Small intestine (tissue), 7 donors: ENCODE measurements at regions not wholly inside any gene's neighbourhood (a gene's known extent, or its start where the extent isn't known, plus 50 kb on each side); places are given as distances from the start of the nearest gene placed in this dataset.

Experiments
- DNase-seq, 2 donors: peaks; one replicate each; pipeline versions ENCODE4 v3.0.0 to v3.0.0-alpha.2; 2013
- FAIRE-seq: peaks from 2 replicates; lab custom pipeline; 2012; peaks lifted over from hg19 to GRCh38; lab: Jason Lieb, UNC
- H3K27ac ChIP-seq, 3 donors: one replicate each; pipeline ENCODE4 v1.5.1; 2013; ENCODE audit warnings: low read length in 2 of 3, mild to moderate bottlenecking in 2 of 3, control low read depth in 1 of 3, inconsistent platforms in 1 of 3, low read depth in 1 of 3, moderate library complexity in 1 of 3
- H3K27me3 ChIP-seq, 3 donors: one replicate each; pipeline ENCODE4 v1.6.1; 2013; ENCODE audit warnings: low read length in 3 of 3, inconsistent platforms in 1 of 3; ENCODE audit not compliant: control insufficient read depth in 3 of 3, insufficient read depth in 3 of 3
- H3K36me3 ChIP-seq, 3 donors: one replicate each; pipeline ENCODE4 v1.6.1; 2013; ENCODE audit warnings: low read length in 3 of 3, inconsistent platforms in 1 of 3, low read depth in 1 of 3, mild to moderate bottlenecking in 1 of 3, moderate library complexity in 1 of 3; ENCODE audit not compliant: control insufficient read depth in 3 of 3, insufficient read depth in 2 of 3
- H3K4me1 ChIP-seq, 3 donors: one replicate each; pipeline ENCODE4 v1.6.1; 2013; ENCODE audit warnings: low read length in 2 of 3, inconsistent platforms in 1 of 3, low read depth in 1 of 3, mild to moderate bottlenecking in 1 of 3, moderate library complexity in 1 of 3; ENCODE audit not compliant: control insufficient read depth in 3 of 3, insufficient read depth in 2 of 3
- H3K4me3 ChIP-seq, 3 donors: one replicate each; pipeline ENCODE4 v1.5.1; 2013; ENCODE audit warnings: low read length in 3 of 3, control low read depth in 1 of 3, inconsistent platforms in 1 of 3, low read depth in 1 of 3, mild to moderate bottlenecking in 1 of 3, moderate library complexity in 1 of 3
- H3K9me3 ChIP-seq, 2 donors: one replicate each; pipeline ENCODE4 v1.6.1; 2013; ENCODE audit warnings: low read depth in 1 of 2, low read length in 1 of 2; ENCODE audit not compliant: control insufficient read depth in 2 of 2, insufficient read depth in 1 of 2
- WGBS, 3 donors: extraction: QIAGEN DNeasy Blood & Tissue Kit; methylation state at CpG; one replicate each; pipeline ENCODE4 v1.1.7; 2013; 5-methylcytosine and 5-hydroxymethylcytosine counted together
- donor health status: healthy with polysubstance abuse.
- donor health status: control.
- donor health status: control.
- donor health status: Bipolar disorder and iron deficiency.
- donor health status: healthy.

DNA sequence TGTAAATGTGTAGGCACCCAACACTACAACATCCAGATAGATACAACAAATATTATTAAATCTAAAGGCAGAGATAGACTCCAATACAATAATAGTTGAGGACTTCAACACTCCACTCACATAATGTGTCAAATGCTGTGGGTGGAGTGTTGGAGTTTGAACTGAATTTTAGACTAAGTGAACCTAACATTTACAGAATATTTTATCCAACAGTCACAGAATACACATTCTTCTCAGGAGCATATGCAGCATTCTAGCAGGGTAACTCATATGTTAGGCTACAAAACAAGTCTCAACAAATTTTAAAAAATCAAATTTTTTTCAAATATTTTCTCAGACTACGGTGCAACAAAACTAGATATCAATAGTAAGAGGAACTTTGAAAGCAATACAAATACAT is 648.7 kb upstream of the CDH18 start:
- DNase-seq = no peak
- WGBS, 3 donors = 0 to 82% (median 50%) methylated on average over 1 of the region's 1 CpG
- no peaks in the 10 kb centered on the region for H3K36me3 ChIP-seq

DNA sequence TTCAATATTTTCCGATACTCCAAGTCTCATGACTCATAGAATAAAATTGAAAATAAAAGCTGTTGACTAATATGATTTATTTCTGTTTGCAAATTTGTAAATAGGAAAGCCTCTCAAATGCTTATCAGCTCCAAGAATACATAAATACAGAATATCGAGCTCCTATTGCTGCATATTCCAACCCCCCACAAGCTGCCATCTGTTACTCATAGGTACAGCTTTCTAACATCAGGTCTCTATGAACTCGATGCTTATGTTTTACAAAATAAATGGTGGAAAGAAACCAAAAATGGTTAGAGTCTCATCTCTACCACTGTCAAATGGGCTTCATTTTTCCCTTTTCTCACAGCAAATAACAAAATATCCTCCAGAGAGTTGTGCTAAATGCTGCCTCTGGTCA is 631.6 kb upstream of the CDH18 start:
- no peak overlapping the region for H3K4me3 ChIP-seq
- H3K27me3 ChIP-seq = no peaks in the 10 kb centered on the region
- no peaks in the 10 kb centered on the region for H3K9me3 ChIP-seq
- H3K36me3 ChIP-seq = no peaks in the 10 kb centered on the region
- no peaks in the 10 kb centered on the region for H3K4me1 ChIP-seq
- H3K27ac ChIP-seq = no peak overlapping the region
- WGBS, 3 donors = 66 to 78% (median 72%) methylated on average over 3 of the region's 3 CpGs
- FAIRE-seq (no peak), DNase-seq (no peak)

More for the DNA sequence above, 648.7 kb upstream of the CDH18 start:
- H3K27me3 ChIP-seq = no peaks in the 10 kb centered on the region
- no peak for FAIRE-seq
- no peaks in the 10 kb centered on the region for H3K4me1 ChIP-seq
- no peaks in the 10 kb centered on the region for H3K9me3 ChIP-seq
- H3K27ac ChIP-seq = no peak overlapping the region
- no peak overlapping the region for H3K4me3 ChIP-seq

DNA sequence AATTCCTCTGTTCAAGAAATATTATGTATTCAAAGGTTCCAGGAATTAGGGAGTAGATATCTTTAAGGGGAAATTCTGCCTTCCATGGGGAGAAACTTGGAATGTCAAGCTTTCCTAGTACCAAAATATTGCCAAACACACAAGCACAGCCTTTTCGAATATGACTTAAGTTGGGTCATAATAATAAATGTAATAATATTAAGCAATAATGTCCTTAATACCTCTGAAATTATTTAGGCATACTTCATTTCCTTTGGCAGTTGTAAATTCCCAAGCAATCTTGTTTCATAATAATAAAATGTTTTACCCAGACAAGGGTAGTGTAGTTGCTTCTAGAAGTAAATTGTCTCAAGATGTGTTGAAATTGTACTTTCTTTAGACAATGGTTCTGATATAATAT is 630.3 kb upstream of the CDH18 start:
- no peak overlapping the region for H3K4me3 ChIP-seq
- no peaks in the 10 kb centered on the region for H3K4me1 ChIP-seq
- no peak overlapping the region for H3K27ac ChIP-seq
- no peaks in the 10 kb centered on the region for H3K36me3 ChIP-seq
- WGBS, 3 donors = 62 to 88% (median 68%) methylated on average over 1 of the region's 1 CpG
- no peak for FAIRE-seq
- H3K9me3 ChIP-seq = no peaks in the 10 kb centered on the region
- no peaks in the 10 kb centered on the region for H3K27me3 ChIP-seq
- DNase-seq = no peak

DNA sequence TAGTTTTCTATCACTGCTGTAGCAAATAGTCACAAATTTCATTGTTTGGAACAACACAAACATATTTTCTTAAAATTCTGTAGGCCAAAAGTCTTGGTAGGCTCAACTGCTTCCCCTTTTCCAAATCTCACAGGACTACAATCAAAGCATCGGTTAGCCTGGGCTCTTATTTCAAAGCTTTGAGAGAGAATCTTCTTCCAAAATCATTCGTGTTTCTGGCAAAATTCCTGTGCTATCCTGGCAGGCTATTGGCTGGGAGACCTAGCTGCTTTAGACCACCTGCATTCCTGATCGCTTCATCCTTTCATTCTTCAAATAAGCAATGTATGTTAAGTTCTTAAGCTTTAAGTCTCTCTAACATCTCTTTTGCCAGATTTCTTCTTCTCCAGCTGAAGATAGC is 629.8 kb upstream of the CDH18 start:
- no peaks in the 10 kb centered on the region for H3K4me1 ChIP-seq
- peaks cover 0 to 2% of the 10 kb centered on the region in 2 donors for H3K9me3 ChIP-seq
- H3K27ac ChIP-seq = no peak overlapping the region
- 66 to 78% (median 73%) methylated on average over 3 of the region's 3 CpGs for WGBS, 3 donors
- no peak for FAIRE-seq
- H3K36me3 ChIP-seq = no peaks in the 10 kb centered on the region
- no peaks in the 10 kb centered on the region for H3K27me3 ChIP-seq
- no peak overlapping the region for H3K4me3 ChIP-seq
- DNase-seq = no peak

DNA sequence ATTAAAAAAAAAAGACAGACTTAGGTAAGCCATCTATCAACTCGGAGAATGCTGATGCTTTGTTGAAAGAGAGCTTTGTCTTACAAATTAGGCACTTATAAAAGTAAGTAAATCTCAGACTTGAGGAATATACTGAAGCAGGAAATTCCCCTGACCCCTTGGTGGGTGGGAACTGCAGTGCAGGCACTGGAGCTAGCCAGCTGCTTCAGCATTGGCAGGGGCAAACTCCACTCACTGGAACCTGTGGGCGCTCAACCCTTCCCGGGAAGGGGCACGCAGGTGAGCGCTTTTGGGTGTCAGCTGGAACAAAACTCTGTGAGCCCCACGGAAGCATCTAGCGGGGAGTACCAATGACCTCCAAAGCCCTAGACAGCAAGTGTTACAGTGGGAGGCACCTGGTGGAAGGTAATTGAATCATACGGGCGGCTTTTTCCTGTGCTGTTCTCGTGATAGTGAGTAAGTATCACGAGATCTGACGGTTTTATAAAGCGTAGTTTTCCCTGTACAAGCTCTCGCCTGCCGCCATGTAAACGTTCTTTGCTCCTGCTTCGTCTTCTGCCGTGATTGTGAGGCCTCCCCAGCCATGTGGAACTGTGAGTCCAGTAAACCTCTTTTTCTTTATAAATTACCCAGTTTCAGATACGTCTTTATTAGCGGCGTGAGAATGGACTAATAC is 628.0 kb upstream of the CDH18 start:
- no peak for FAIRE-seq
- no peaks in the 10 kb centered on the region for H3K36me3 ChIP-seq
- no peaks in the 10 kb centered on the region for H3K4me1 ChIP-seq
- H3K27ac ChIP-seq = no peak overlapping the region
- WGBS, 3 donors = 88 to 91% (median 88%) methylated on average over 21 of the region's 21 CpGs
- no peaks in the 10 kb centered on the region for H3K27me3 ChIP-seq
- DNase-seq = no peak
- H3K4me3 ChIP-seq = no peak overlapping the region
- H3K9me3 ChIP-seq = peaks cover 0 to 4% of the 10 kb centered on the region in 2 donors

DNA sequence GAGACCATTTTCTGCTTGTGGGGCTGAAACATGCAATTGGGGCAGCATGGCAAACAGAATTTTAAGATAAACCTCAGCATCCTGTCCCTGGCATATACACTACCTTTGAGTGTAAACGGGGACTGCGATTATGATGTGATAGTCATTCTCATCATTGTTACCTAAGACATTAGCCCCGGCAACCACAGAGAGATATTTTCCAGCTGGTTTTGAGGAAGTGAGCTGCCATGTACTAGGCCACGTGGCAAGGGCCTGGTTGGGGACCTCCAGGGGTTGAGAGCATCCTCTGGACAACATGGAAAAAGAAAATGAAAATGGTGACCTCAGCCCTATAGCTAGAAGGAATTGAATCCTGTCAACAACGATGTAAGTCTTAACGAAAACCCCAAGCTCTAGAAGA is 623.6 kb upstream of the CDH18 start:
- no peak overlapping the region for H3K4me3 ChIP-seq
- DNase-seq = no peak

DNA sequence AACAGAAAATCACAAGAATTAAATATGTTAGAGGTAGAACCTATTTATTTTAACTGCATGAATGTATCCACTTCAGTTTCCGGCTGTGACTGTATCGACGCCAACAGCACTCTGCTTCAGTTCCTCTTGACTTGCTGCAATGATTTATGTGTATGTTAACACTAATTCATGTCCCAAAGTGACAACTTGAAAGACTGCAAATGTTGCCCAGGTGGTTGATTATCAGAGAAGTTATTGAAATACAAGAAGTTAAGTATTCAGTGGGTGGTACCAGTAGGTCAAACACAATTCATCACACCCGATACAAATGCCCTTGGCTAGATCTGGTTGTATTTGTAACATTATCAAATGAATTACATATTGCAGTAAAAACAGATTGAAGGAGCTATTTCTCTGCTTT is 622.7 kb upstream of the CDH18 start:
- FAIRE-seq (no peak), DNase-seq (no peak)
- whole genome bisulfite sequencing, 3 donors = 35 to 46% (median 46%) methylated on average over 4 of the region's 4 CpGs

More for the DNA sequence above, 623.6 kb upstream of the CDH18 start:
- Histone ChIP-seq H3K9me3 (peaks cover 0 to 4% of the 10 kb centered on the region in 2 donors), H3K4me1 (no peaks in the 10 kb centered on the region), H3K27ac (no peak overlapping the region), H3K36me3 (no peaks in the 10 kb centered on the region), H3K27me3 (no peaks in the 10 kb centered on the region)
- 69 to 76% (median 74%) methylated on average over 6 of the region's 6 CpGs for WGBS, 3 donors
- no peak for FAIRE-seq

DNA sequence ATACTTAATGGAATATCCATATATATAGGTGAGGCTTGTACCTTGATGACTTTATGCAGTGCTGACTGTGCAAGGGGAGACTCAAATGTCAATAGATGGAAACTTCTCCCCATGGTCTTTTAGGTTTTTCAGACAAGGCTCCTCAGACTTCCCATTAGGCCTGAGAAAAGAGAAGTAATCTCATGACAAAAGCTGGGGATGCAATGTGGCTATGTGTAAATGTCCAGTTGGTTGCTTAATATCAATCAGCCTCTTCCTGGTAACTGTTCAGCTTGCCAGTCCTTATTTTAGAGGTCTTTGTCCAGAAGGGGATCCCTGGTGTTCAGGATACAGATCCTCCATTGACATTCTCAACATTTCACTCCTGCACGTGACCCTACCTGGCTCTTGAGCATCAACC is 621.1 kb upstream of the CDH18 start:
- FAIRE-seq (no peak), DNase-seq (no peak)
- Histone ChIP-seq H3K4me3 (no peak overlapping the region), H3K9me3 (peaks cover 0 to 4% of the 10 kb centered on the region in 2 donors), H3K36me3 (no peaks in the 10 kb centered on the region), H3K4me1 (no peaks in the 10 kb centered on the region), H3K27ac (no peak overlapping the region), H3K27me3 (no peaks in the 10 kb centered on the region)
- 79 to 97% (median 88%) methylated on average over 1 of the region's 1 CpG for WGBS, 3 donors

More for the DNA sequence above, 622.7 kb upstream of the CDH18 start:
- Histone ChIP-seq H3K9me3 (peaks cover 0 to 4% of the 10 kb centered on the region in 2 donors), H3K27me3 (no peaks in the 10 kb centered on the region), H3K4me1 (no peaks in the 10 kb centered on the region), H3K4me3 (no peak overlapping the region), H3K36me3 (no peaks in the 10 kb centered on the region), H3K27ac (no peak overlapping the region)

DNA sequence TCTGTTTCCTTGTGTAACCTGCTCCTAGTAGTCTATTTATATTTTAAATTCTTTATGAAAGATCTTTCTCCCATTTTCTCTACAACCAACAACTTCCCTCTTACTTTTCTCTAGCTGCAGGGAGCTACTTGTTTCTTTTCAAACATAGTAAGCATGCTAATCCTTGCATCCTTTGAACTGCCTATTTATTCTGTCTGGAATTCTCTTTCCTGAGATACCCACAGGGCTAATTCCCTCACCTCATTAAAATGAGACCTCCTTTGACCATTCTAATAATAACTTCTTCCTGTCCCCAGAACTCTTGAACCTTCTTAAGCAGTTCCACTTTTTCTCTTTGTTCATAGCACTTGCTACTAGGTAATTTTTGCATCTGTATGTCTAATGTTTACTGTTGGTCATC is 620.6 kb upstream of the CDH18 start:
- Histone ChIP-seq H3K4me1 (no peaks in the 10 kb centered on the region), H3K36me3 (no peaks in the 10 kb centered on the region), H3K9me3 (peaks cover 0 to 4% of the 10 kb centered on the region in 2 donors), H3K4me3 (no peak overlapping the region), H3K27me3 (no peaks in the 10 kb centered on the region), H3K27ac (no peak overlapping the region)
- FAIRE-seq (no peak), DNase-seq (no peak)
